ENCODE measurements at regions not wholly inside any gene's neighbourhood (a gene's known extent, or its start where the extent isn't known, plus 50 kb on each side); places are given as distances from the start of the nearest gene placed in this dataset. TPM values are rescaled to one million over a fixed set of nuclear protein-coding genes. Genes with fewer than 3 reads are reported as not detected.

DNA sequence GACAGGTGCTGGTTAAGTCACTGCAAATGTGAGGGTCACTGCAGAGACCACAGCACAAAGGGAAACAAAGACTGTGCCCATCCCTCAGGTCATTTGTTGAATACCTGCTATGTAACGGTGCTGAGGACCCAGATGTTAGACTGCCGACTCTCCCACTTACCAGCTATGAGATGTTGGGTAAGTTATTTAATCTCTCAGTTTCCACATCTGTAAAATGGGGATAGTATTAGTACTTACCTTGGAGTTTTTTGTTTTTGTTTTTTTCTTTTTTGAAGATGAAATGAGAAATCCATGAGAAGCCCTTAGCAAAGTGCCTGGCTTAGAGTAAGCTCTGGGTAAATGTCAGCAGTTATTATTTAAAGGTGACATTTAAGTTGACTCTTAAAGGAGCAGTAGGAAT lies 50.5 kb upstream of the PMFBP1 start:
- POLR2A ChIA-PET = no interaction called here
- BruUV-seq (replicated peaks) = no TSS peak
- Histone ChIP-seq H3K36me3 (ENCODE audit: control insufficient read depth, insufficient read depth, low read length) (no peaks in the 10 kb centered on the region), H3K79me2 (ENCODE audit: control insufficient read depth, insufficient read depth, low read length) (no peaks in the 10 kb centered on the region), H3K27ac (ENCODE audit: extremely low read depth, low read depth, low read length) (no peak overlapping the region), H4K20me1 (replicated peaks; ENCODE audit: control insufficient read depth, insufficient read depth, low read length) (no peaks in the 10 kb centered on the region; the same call in 1 of the 2 replicates), H3K4me1 (replicated peaks in 1 of 2; ENCODE audit: control insufficient read depth in 2 of 2, insufficient read depth in 2 of 2, low read length in 2 of 2) (no peaks in the 10 kb centered on the region), H3K27me3 (ENCODE audit: control insufficient read depth in 2 of 2, insufficient read depth in 2 of 2, low read length in 2 of 2) (peaks cover 0 to 10% of the 10 kb centered on the region in 2 experiments; a peak in 2 of 5 replicates), H2AFZ (ENCODE audit: low read depth, low read length) (no peak overlapping the region), H3K9ac (ENCODE audit: insufficient read depth in 1 of 2, low read depth in 2 of 2, low read length in 2 of 2) (no peak overlapping the region), H3K9me1 (ENCODE audit: control insufficient read depth, insufficient read depth, low read length) (no peaks in the 10 kb centered on the region), H3K4me3 (no peak overlapping the region), H3K9me3 (replicated peaks; ENCODE audit: control insufficient read depth, insufficient read depth, low read depth, low read length) (no peaks in the 10 kb centered on the region), H3K4me2 (ENCODE audit: insufficient read depth, low read length) (no peak overlapping the region)
- in situ Hi-C loops (cut with MboI) = no loop called here
- no peak for FAIRE-seq
- intact Hi-C loops (cut with micrococcal nuclease) = loop anchor here (10.0 kb wide), 1 partner anchor 88 kb away; no protein-coding TSS in a partner anchor
- 0% methylated on average over 2 of the region's 2 CpGs for WGBS (ENCODE audit: insufficient coverage, low coverage, missing lambda C conversion rate)
- CTCF ChIA-PET (ENCODE audit: low intra/inter-chr PET ratio) = no interaction called here
- no peak for ATAC-seq
- DNase-seq (ENCODE audit: extremely low read depth in 1 of 4, low spot score in 3 of 4) = no peak
- TF ChIP-seq RBM25 (IDR thresholded peaks at IDR 0.05; ENCODE audit: low read depth, low read length, severe bottlenecking) (peak; percentile 36), NEUROD1 (IDR thresholded peaks at IDR 0.05; ENCODE audit: borderline replicate concordance, low read depth, low read length, partially characterized antibody) (no peak)

Small RNA genes lying in the stretch of these regions (small RNA-seq; reads per million reads assigned to genes)
- not detected for gene RF00026
- gene RNU7-90P = not detected

Measured in K562 (cell line).